ENCODE measurements at regions not wholly inside any gene's neighbourhood (a gene's known extent, or its start where the extent isn't known, plus 50 kb on each side); places are given as distances from the start of the nearest gene placed in this dataset.

GRCh38 chr7:155392726-155393570 is 65.0 kb upstream of the EN2 start:
- no peak overlapping the region for H3K14ac ChIP-seq (ENCODE audit: insufficient read length)
- WGBS, 2 experiments (ENCODE audit: extremely low coverage in 1 of 2, insufficient coverage in 1 of 2, insufficient read length in 1 of 2, insufficient replicate concordance in 2 of 2, low coverage in 1 of 2, low lambda C conversion rate in 2 of 2, missing lambda C conversion rate in 1 of 2): 75% methylated on average over 11 of the region's 11 CpGs; no CpG with 5 or more reads in 1 of the 2 experiments
- TF ChIP-seq KDM5A (IDR thresholded peaks at IDR 0.05; ENCODE audit: low read length): no peak
- no peak for TF ChIP-seq CEBPB (IDR thresholded peaks at IDR 0.05; ENCODE audit: low read depth, low read length)
- TF ChIP-seq RBBP5 (IDR thresholded peaks at IDR 0.05; ENCODE audit: borderline replicate concordance, low read depth, low read length): no peak
- no peak for TF ChIP-seq HDAC2 (IDR thresholded peaks at IDR 0.05; ENCODE audit: borderline replicate concordance in 1 of 2, low read depth in 2 of 2, low read length in 2 of 2)
- no peak for TF ChIP-seq CHD1 (IDR thresholded peaks at IDR 0.05; ENCODE audit: low read depth, low read length)
- no peak for TF ChIP-seq RXRA (IDR thresholded peaks at IDR 0.05; ENCODE audit: insufficient read depth, low read depth, low read length)
- no peak for TF ChIP-seq JUND (IDR thresholded peaks at IDR 0.05; ENCODE audit: low read length)
- no peak for TF ChIP-seq SIX5 (IDR thresholded peaks at IDR 0.05; ENCODE audit: low read depth, low read length)
- no peak for TF ChIP-seq MAFK (IDR thresholded peaks at IDR 0.05; ENCODE audit: low read depth, low read length)
- TF ChIP-seq SIN3A (conservative IDR thresholded peaks at IDR 0.05 in 1 of 2, IDR thresholded peaks at IDR 0.05 in 1 of 2; ENCODE audit: low read depth in 1 of 2, low read length in 2 of 2): no peak
- no peak for TF ChIP-seq ZNF274 (IDR thresholded peaks at IDR 0.05; ENCODE audit: borderline replicate concordance, extremely low read depth, low read length)
- no peak for TF ChIP-seq CBX5 (IDR thresholded peaks at IDR 0.05; ENCODE audit: low read depth, low read length)
- TF ChIP-seq EZH2 (IDR thresholded peaks at IDR 0.05; ENCODE audit: low read depth, low read length, severe bottlenecking): no peak

More at GRCh38 chr7:155392726-155393570, 65.0 kb upstream of the EN2 start:
- H3K9ac ChIP-seq (replicated peaks in 1 of 4; ENCODE audit: extremely low read depth in 1 of 4, low read depth in 3 of 4, low read length in 3 of 4): no peak overlapping the region
- no peak overlapping the region for H3K18ac ChIP-seq (ENCODE audit: extremely low read depth, low read length)
- ChIA-PET POLR2A (ENCODE audit: partially characterized antibody) (no interaction called here), CTCF (ENCODE audit: partially characterized antibody) (interaction anchor here (0.8 to 4.2 kb wide), 3 partner anchors 13 to 36 kb away, joined by 3 to 14 read pairs (median 3); no protein-coding TSS in a partner anchor)
- no peak overlapping the region for H2BK15ac ChIP-seq (ENCODE audit: low read length)
- H4K8ac ChIP-seq (ENCODE audit: extremely low read depth, insufficient read depth, low read length): no peak overlapping the region
- H3K23me2 ChIP-seq (ENCODE audit: low read depth, low read length): no peaks in the 10 kb centered on the region
- no peak for FAIRE-seq
- DNase-seq (ENCODE audit: low read depth in 1 of 2, low spot score in 2 of 2): no peak
- H3K27me3 ChIP-seq (replicated peaks in 1 of 4; ENCODE audit: control insufficient read depth in 3 of 4, extremely low read depth in 1 of 4, insufficient read depth in 3 of 4, low read length in 3 of 4): no peaks in the 10 kb centered on the region; a peak in 2 of 7 replicates
- H4K5ac ChIP-seq (ENCODE audit: insufficient read length, low read depth, low read length): no peak overlapping the region
- no peak overlapping the region for H2BK20ac ChIP-seq (ENCODE audit: low read length)
- H3K9me3 ChIP-seq (ENCODE audit: insufficient read depth in 2 of 2, low read depth in 1 of 2, low read length in 1 of 2): no peaks in the 10 kb centered on the region
- H2BK5ac ChIP-seq (ENCODE audit: low read depth, low read length): no peak overlapping the region
- H3K4me3 ChIP-seq (ENCODE audit: extremely low read depth in 1 of 4, insufficient read depth in 2 of 4, low read depth in 3 of 4, low read length in 4 of 4): no peak overlapping the region
- no peak overlapping the region for H2BK12ac ChIP-seq (ENCODE audit: low read depth, low read length)
- H3K4ac ChIP-seq (replicated peaks; ENCODE audit: insufficient read length, low read depth, low read length): no peak overlapping the region
- no peaks in the 10 kb centered on the region for H3K79me1 ChIP-seq (ENCODE audit: low read depth, low read length)
- H3K79me2 ChIP-seq (ENCODE audit: control insufficient read depth in 1 of 2, insufficient read depth in 2 of 2, low read length in 2 of 2): no peaks in the 10 kb centered on the region
- H3K56ac ChIP-seq (replicated peaks; ENCODE audit: insufficient read length, low read depth, low read length): no peak overlapping the region
- H2AK5ac ChIP-seq (ENCODE audit: low read depth, low read length): no peak overlapping the region
- H4K20me1 ChIP-seq (replicated peaks in 1 of 2; ENCODE audit: control insufficient read depth in 1 of 2, insufficient read depth in 2 of 2, low read length in 2 of 2): peaks cover 0 to 1% of the 10 kb centered on the region in 2 experiments
- H4K91ac ChIP-seq (replicated peaks; ENCODE audit: insufficient read length, low read length): no peak overlapping the region
- H3K23ac ChIP-seq (ENCODE audit: insufficient read length): no peak overlapping the region
- no peaks in the 10 kb centered on the region for H3K4me1 ChIP-seq (replicated peaks in 1 of 4; ENCODE audit: control insufficient read depth in 3 of 4, insufficient read depth in 4 of 4, low read length in 3 of 4)
- H3K27ac ChIP-seq (ENCODE audit: low read depth, low read length): no peak overlapping the region
- H2AFZ ChIP-seq (ENCODE audit: low read length): no peak overlapping the region
- no peaks in the 10 kb centered on the region for H3K36me3 ChIP-seq (ENCODE audit: control insufficient read depth in 2 of 4, insufficient read depth in 4 of 4, low read length in 3 of 4)
- H2BK120ac ChIP-seq (replicated peaks; ENCODE audit: low read depth, low read length): no peak overlapping the region
- no peak overlapping the region for H3K4me2 ChIP-seq (ENCODE audit: insufficient read depth in 1 of 2, low read depth in 2 of 2, low read length in 2 of 2)
